Spinal cord (tissue), 9 donors: ENCODE measurements at regions not wholly inside any gene's neighbourhood (a gene's known extent, or its start where the extent isn't known, plus 50 kb on each side); places are given as distances from the start of the nearest gene placed in this dataset.

Source experiments
- DNase-seq, 6 donors: peaks; one replicate each; pipeline versions ENCODE4 v3.0.0 to v3.0.0-alpha.2; 2013 to 2015; ENCODE audit warnings: low spot score in 6 of 6, low read depth in 4 of 6
- H3K27ac ChIP-seq: one replicate; pipeline ENCODE4 v1.5.1; 2013; ENCODE audit warnings: low read depth, low read length, control low read depth
- H3K27me3 ChIP-seq: one replicate; pipeline ENCODE4 v1.6.1; 2013; ENCODE audit warnings: low read length; ENCODE audit not compliant: control insufficient read depth, insufficient read depth
- H3K36me3 ChIP-seq: one replicate; pipeline ENCODE4 v1.6.1; 2013; ENCODE audit warnings: low read length; ENCODE audit not compliant: control insufficient read depth, insufficient read depth
- H3K4me1 ChIP-seq: one replicate; pipeline ENCODE4 v1.6.1; 2013; ENCODE audit warnings: low read length; ENCODE audit not compliant: control insufficient read depth, insufficient read depth
- H3K4me3 ChIP-seq: one replicate; pipeline ENCODE4 v1.5.1; 2013; ENCODE audit warnings: low read depth, low read length, control low read depth
- H3K9me3 ChIP-seq: one replicate; pipeline ENCODE4 v1.6.1; 2013; ENCODE audit warnings: low read length; ENCODE audit not compliant: control insufficient read depth, insufficient read depth
- WGBS: methylation state at CpG from one replicate; pipeline ENCODE4 v1.1.5; 2013; ENCODE audit warnings: missing lambda C conversion rate; ENCODE audit not compliant: insufficient coverage; 5-methylcytosine and 5-hydroxymethylcytosine counted together
- donor health status: healthy.

GRCh38 chr5:133816791-133817190, 151.6 kb downstream of the C5orf15 start:
- Histone ChIP-seq H3K27ac (no peak overlapping the region), H3K27me3 (peaks cover 3% of the 10 kb centered on the region), H3K4me3 (no peak overlapping the region), H3K36me3 (no peaks in the 10 kb centered on the region), H3K9me3 (no peaks in the 10 kb centered on the region), H3K4me1 (peaks cover 15% of the 10 kb centered on the region)
- no peak for DNase-seq
- WGBS = 93% methylated on average over 5 of the region's 5 CpGs

DNA sequence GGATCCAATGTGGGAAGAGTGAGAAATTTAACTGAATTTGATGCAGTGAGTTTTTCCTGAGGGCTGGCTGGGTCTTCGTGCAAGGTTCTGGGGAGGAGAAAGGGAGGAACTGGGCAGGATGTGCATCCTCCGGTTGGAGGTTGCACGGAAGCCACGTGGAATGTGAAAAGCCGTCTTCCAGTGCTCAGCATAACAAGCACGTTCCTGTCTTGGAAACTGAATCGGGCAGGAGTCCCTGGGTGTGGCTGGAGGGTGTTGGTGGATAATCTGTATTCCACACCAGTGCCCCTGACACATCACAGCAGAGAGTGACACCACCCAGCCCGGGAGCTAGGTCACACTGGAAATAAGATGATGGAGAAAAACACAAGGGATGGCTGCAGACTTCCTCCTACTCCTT, 154.3 kb downstream of the C5orf15 start:
- no peaks in the 10 kb centered on the region for H3K9me3 ChIP-seq
- no peak for DNase-seq
- no peaks in the 10 kb centered on the region for H3K36me3 ChIP-seq
- no peak overlapping the region for H3K4me3 ChIP-seq
- H3K4me1 ChIP-seq = peaks cover 9% of the 10 kb centered on the region
- 58% methylated on average over 1 of the region's 8 CpGs for WGBS
- no peak overlapping the region for H3K27ac ChIP-seq
- peaks cover 3% of the 10 kb centered on the region for H3K27me3 ChIP-seq

DNA sequence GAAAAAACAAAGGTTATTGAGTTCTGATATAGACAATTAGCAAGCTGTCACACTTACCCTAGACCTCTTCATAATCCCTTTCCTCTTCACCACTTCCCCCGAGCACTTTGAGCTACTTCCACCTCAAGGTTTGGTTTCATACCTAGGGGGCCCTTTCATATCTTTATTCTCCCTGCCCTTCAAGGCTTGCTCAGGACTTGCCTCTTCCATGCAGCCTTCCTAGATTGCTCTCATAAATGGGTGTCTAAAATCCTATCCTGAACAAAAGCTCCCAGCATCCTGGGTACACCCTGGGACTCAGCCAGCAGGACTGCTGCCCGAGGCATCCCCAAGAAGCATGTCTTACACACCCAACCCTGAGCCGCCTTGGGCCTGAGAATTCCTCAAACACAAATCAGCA, 157.3 kb downstream of the C5orf15 start:
- DNase-seq = no peak
- no peak overlapping the region for H3K4me3 ChIP-seq
- H3K9me3 ChIP-seq = no peaks in the 10 kb centered on the region
- H3K4me1 ChIP-seq = no peaks in the 10 kb centered on the region
- H3K27me3 ChIP-seq = no peaks in the 10 kb centered on the region
- 93% methylated on average over 3 of the region's 3 CpGs for WGBS
- H3K36me3 ChIP-seq = no peaks in the 10 kb centered on the region
- no peak overlapping the region for H3K27ac ChIP-seq

- no peaks in the 10 kb centered on the region for H3K36me3 ChIP-seq
- 83% methylated on average over 2 of the region's 2 CpGs for WGBS
- no peak for DNase-seq
Measured at GRCh38 chr5:133809801-133810200, 158.6 kb downstream of the C5orf15 start.

DNA sequence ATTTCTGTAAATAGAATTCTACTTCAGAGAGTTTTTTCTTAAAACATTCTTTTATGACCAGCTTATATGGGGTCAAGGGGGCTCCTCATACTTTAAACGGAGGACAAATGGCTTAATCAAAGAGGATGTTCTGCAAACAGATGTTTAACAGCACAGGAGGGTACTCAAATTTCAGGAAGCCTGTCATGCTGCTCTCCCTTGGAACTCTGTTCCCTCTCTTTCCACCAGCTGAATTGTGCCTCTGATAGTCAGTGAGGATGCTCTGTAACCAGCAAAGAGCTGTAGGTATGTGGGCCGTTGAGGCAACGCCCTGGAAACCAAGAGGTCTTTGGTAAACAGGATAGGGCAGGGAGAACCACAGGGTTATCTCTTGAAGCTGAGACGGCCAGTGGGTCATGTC, 161.1 kb downstream of the C5orf15 start:
- H3K9me3 ChIP-seq = no peaks in the 10 kb centered on the region
- H3K4me1 ChIP-seq = no peaks in the 10 kb centered on the region
- no peak for DNase-seq
- no peak overlapping the region for H3K27ac ChIP-seq
- no peak overlapping the region for H3K4me3 ChIP-seq
- no peaks in the 10 kb centered on the region for H3K27me3 ChIP-seq
- 58% methylated on average over 4 of the region's 4 CpGs for WGBS
- no peaks in the 10 kb centered on the region for H3K36me3 ChIP-seq

More at GRCh38 chr5:133809801-133810200, 158.6 kb downstream of the C5orf15 start:
- no peaks in the 10 kb centered on the region for H3K9me3 ChIP-seq
- no peaks in the 10 kb centered on the region for H3K27me3 ChIP-seq
- no peak overlapping the region for H3K27ac ChIP-seq
- H3K4me3 ChIP-seq = no peak overlapping the region
- H3K4me1 ChIP-seq = no peaks in the 10 kb centered on the region

GRCh38 chr5:133806847-133807246, 161.6 kb downstream of the C5orf15 start:
- H3K4me1 ChIP-seq = no peaks in the 10 kb centered on the region
- no peaks in the 10 kb centered on the region for H3K36me3 ChIP-seq
- H3K27me3 ChIP-seq = no peaks in the 10 kb centered on the region
- WGBS = 100% methylated on average over 1 of the region's 3 CpGs
- no peaks in the 10 kb centered on the region for H3K9me3 ChIP-seq
- no peak for DNase-seq
- no peak overlapping the region for H3K4me3 ChIP-seq
- H3K27ac ChIP-seq = no peak overlapping the region

DNA sequence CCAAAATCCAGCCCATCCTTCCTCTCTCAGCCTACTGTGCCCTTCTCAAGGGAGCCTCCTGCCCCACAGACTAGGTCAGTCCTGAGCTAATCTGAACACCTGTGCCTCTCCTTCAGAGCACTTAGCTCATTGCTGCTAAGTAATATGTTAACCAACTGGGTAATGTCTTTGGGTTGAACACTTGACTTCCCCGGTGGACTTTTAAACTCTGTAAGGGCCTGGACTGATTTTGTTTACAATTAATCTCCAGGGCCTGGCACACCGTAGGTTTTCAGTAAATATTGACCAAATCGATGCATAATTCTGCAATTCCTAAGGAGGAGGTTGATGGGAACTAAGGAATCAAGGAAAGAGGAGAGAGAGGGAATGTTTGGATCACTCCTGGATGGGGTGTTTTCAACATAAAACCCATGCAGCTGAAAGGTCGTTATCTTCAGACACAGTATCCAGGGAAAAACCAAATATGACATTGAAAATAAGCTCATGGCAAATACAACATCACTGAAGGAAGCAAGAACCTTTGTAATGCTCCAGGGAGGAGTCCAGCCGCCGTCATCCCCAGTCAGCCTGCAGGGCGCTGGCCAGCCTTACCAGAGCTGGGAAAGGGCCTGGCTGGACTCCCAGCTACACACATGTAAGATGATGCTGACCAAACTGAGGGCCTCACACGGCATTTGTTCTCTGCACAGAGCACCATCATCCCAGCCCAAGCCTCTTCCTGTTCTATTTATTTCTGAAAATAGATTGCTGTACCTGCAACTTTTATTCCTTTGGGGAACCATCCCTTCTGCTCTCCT, 166.3 kb downstream of the C5orf15 start:
- Histone ChIP-seq H3K27ac (no peak overlapping the region), H3K36me3 (no peaks in the 10 kb centered on the region), H3K4me1 (peaks cover 9% of the 10 kb centered on the region), H3K27me3 (peaks cover 4% of the 10 kb centered on the region), H3K4me3 (no peak overlapping the region), H3K9me3 (no peaks in the 10 kb centered on the region)
- peak in 1 of 6 donors; percentile 49 for DNase-seq
- 70% methylated on average over 7 of the region's 8 CpGs for WGBS

GRCh38 chr5:133801431-133801830, 167.0 kb downstream of the C5orf15 start:
- Histone ChIP-seq H3K9me3 (no peaks in the 10 kb centered on the region), H3K27ac (no peak overlapping the region), H3K4me1 (peaks cover 9% of the 10 kb centered on the region), H3K4me3 (no peak overlapping the region), H3K27me3 (peaks cover 4% of the 10 kb centered on the region), H3K36me3 (no peaks in the 10 kb centered on the region)
- WGBS = 98% methylated on average over 7 of the region's 7 CpGs
- DNase-seq = no peak

DNA sequence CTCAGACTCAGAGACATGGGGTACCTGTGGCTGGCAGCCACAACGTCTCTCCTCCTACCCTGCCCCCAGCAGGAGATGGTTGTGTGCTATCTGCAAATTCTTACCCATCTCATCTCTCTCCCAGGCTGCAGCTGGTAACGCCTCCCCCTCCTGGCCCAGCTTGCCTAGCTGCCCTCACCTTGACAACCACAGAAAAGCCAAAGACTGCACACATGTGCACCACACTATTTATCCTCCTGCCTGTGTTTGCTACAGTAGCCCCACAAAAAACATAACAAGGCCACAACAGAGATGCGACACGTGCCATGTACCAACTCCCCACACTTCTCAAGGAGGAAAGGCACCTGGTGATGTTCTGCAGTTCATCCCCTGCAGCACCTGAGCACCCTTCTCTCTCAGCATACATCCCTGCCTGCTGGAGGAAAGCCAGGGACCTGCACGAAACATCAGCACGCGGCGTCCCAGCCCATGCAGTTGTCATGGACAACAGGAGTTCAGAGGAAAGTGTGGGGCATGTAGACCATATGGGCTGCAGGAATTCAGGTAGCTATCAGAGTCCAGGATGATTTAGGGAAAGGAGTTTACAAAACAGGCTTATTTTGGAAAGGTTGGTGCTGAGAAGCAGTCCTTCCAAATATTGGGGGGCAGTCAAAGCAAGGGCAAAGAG, 168.7 kb downstream of the C5orf15 start:
- DNase-seq = no peak
- Histone ChIP-seq H3K4me1 (peaks cover 9% of the 10 kb centered on the region), H3K9me3 (no peaks in the 10 kb centered on the region), H3K4me3 (no peak overlapping the region), H3K27ac (no peak overlapping the region), H3K36me3 (no peaks in the 10 kb centered on the region), H3K27me3 (peaks cover 4% of the 10 kb centered on the region)
- 52% methylated on average over 8 of the region's 8 CpGs for WGBS

GRCh38 chr5:133797167-133797566, 171.3 kb downstream of the C5orf15 start:
- Histone ChIP-seq H3K27me3 (peaks cover 4% of the 10 kb centered on the region), H3K9me3 (no peaks in the 10 kb centered on the region), H3K36me3 (no peaks in the 10 kb centered on the region), H3K4me1 (peaks cover 15% of the 10 kb centered on the region), H3K27ac (no peak overlapping the region), H3K4me3 (no peak overlapping the region)
- DNase-seq = no peak
